ENCODE measurements at regions not wholly inside any gene's neighbourhood (a gene's known extent, or its start where the extent isn't known, plus 50 kb on each side); places are given as distances from the start of the nearest gene placed in this dataset.
"Not testable (repeated sequence)": the region's sequence is repeated elsewhere in the genome, so short reads cannot be mapped to it uniquely, and the experiment has no call there.

DNA sequence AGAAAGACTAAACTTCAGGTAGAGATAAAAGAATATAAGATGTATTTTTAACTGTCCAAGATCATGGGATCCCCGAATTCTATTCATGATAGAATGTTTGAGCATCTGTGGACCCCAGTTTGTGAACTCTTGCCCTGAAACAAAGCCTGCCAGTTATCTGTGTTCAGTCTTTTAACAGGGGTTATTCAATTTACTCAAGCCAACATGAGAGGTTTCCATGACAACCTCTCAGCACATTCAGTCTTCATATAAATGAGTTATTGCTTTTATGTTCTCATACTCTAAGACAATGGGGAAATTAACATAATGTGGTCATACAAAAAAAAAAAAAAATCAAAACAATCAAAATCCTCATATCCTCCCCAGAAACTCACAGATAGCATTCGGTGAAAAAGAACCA is 130.1 kb downstream of the NPIPA5 start:
- not testable (repeated sequence) for H3K4me1 ChIP-seq (ENCODE audit: control insufficient read depth, insufficient read depth, low read length, poor library complexity, severe bottlenecking); H3K36me3 ChIP-seq (ENCODE audit: control insufficient read depth, insufficient read depth, low read length); DNase-seq; H3K4me3 Mint-ChIP-seq; H3K36me3 Mint-ChIP-seq; H3K27me3 ChIP-seq (ENCODE audit: control insufficient read depth, insufficient read depth, low read length); H3K4me1 Mint-ChIP-seq; ATAC-seq (ENCODE audit: low read depth in 2 of 2); H3K27me3 Mint-ChIP-seq; H3K27ac Mint-ChIP-seq; H3K9me3 ChIP-seq (ENCODE audit: control insufficient read depth in 2 of 2, low read length in 2 of 2); H3K9me3 Mint-ChIP-seq; H3K4me3 ChIP-seq (ENCODE audit: low read depth, low read length); H3K27ac ChIP-seq (ENCODE audit: insufficient read depth, low read length, poor library complexity, severe bottlenecking)

DNA sequence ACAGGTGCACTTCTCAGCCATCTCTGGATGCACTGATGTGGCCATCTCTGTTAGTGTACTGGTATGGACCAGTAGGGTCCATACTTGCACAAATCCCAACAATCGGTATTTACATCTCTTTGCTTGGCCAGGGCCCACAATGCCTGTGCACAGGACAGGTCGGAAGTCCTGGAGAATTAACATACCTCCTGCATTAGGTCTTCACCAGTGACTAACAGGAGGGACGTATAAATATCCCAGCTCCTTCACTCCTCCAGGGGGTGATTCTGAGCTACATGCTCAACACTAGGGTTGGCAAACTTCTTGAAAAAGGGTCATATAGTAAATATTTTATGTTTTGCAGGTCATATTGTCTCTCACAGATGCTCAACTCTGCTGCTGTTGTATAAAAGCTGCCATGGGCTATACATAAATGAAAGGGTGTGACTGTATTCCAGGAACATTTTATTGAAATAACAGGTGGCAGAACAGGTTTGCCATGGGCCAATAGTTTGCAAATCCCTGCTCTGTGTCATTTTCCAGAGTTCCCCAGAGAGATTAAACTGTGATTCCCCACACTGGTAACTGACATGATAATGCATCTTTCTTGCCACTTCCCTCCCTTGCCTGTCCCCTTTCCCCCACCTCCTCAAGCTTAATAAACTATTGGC is 141.3 kb downstream of the NPIPA5 start:
- not testable (repeated sequence) for H3K27ac ChIP-seq (ENCODE audit: insufficient read depth, low read length, poor library complexity, severe bottlenecking); H3K4me3 ChIP-seq (ENCODE audit: low read depth, low read length); H3K9me3 Mint-ChIP-seq; H3K36me3 Mint-ChIP-seq; H3K27ac Mint-ChIP-seq; H3K27me3 ChIP-seq (ENCODE audit: control insufficient read depth, insufficient read depth, low read length); DNase-seq; H3K9me3 ChIP-seq (ENCODE audit: control insufficient read depth in 2 of 2, low read length in 2 of 2); H3K4me3 Mint-ChIP-seq; ATAC-seq (ENCODE audit: low read depth in 2 of 2); H3K4me1 Mint-ChIP-seq; H3K4me1 ChIP-seq (ENCODE audit: control insufficient read depth, insufficient read depth, low read length, poor library complexity, severe bottlenecking); H3K27me3 Mint-ChIP-seq; H3K36me3 ChIP-seq (ENCODE audit: control insufficient read depth, insufficient read depth, low read length)

GRCh38 chr16:15235140-15235539 is 141.1 kb upstream of the RRN3 start:
- H3K9me3 Mint-ChIP-seq; H3K4me1 ChIP-seq (ENCODE audit: control insufficient read depth, insufficient read depth, low read length, poor library complexity, severe bottlenecking); H3K9me3 ChIP-seq (ENCODE audit: control insufficient read depth in 2 of 2, low read length in 2 of 2); H3K27ac ChIP-seq (ENCODE audit: insufficient read depth, low read length, poor library complexity, severe bottlenecking); H3K4me3 Mint-ChIP-seq; H3K4me3 ChIP-seq (ENCODE audit: low read depth, low read length); H3K27me3 Mint-ChIP-seq; H3K36me3 Mint-ChIP-seq; DNase-seq; H3K27ac Mint-ChIP-seq; H3K4me1 Mint-ChIP-seq; ATAC-seq (ENCODE audit: low read depth in 2 of 2); H3K36me3 ChIP-seq (ENCODE audit: control insufficient read depth, insufficient read depth, low read length); H3K27me3 ChIP-seq (ENCODE audit: control insufficient read depth, insufficient read depth, low read length): not testable (repeated sequence)

DNA sequence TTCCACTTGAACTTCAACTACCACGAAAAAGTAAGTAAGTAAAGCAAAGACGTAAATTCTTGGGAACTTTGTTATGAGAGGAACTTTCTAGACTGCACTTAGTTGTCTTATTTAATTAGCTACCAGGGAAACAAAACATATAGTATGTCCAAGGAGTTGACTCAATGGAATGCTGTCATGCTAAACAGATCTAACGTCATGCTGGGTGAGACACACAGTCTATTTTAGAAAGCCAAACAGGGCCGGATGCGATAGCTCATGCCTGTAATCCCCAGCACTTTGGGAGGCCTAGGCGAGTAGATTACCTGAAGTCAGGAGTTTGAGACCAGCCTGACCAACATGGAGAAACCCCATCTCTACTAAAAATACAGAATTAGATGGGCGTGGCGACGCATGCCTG is 140.6 kb upstream of the RRN3 start:
- H3K27me3 Mint-ChIP-seq; H3K27ac Mint-ChIP-seq; H3K27me3 ChIP-seq (ENCODE audit: control insufficient read depth, insufficient read depth, low read length); H3K4me3 ChIP-seq (ENCODE audit: low read depth, low read length); H3K4me1 ChIP-seq (ENCODE audit: control insufficient read depth, insufficient read depth, low read length, poor library complexity, severe bottlenecking); H3K9me3 Mint-ChIP-seq; DNase-seq; ATAC-seq (ENCODE audit: low read depth in 2 of 2); H3K27ac ChIP-seq (ENCODE audit: insufficient read depth, low read length, poor library complexity, severe bottlenecking); H3K4me3 Mint-ChIP-seq; H3K36me3 Mint-ChIP-seq; H3K4me1 Mint-ChIP-seq; H3K9me3 ChIP-seq (ENCODE audit: control insufficient read depth in 2 of 2, low read length in 2 of 2); H3K36me3 ChIP-seq (ENCODE audit: control insufficient read depth, insufficient read depth, low read length): not testable (repeated sequence)

DNA sequence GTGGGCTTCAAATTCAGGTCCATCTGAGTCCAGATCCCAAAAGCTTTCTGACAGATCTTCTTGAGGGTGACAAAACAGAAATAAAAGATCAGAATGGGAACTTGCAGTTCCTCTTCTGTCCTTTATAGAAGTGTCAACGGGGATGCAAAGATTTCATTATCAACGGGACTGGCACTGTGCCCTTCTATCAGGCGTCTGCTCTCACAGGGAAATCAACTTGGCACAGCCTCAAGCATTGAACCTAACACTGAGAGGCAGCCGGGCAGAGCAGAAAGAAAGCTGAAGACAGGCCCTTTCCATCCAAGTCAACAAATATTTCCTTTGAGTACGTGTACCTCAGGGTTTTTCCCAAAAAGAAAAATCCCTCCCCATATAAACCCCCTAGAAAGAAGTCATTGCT is 136.4 kb upstream of the RRN3 start:
- H3K27me3 ChIP-seq (ENCODE audit: control insufficient read depth, insufficient read depth, low read length); H3K27ac ChIP-seq (ENCODE audit: insufficient read depth, low read length, poor library complexity, severe bottlenecking); H3K4me1 ChIP-seq (ENCODE audit: control insufficient read depth, insufficient read depth, low read length, poor library complexity, severe bottlenecking); H3K36me3 ChIP-seq (ENCODE audit: control insufficient read depth, insufficient read depth, low read length); ATAC-seq (ENCODE audit: low read depth in 2 of 2); H3K27ac Mint-ChIP-seq; H3K4me3 Mint-ChIP-seq; H3K4me1 Mint-ChIP-seq; DNase-seq; H3K27me3 Mint-ChIP-seq; H3K9me3 Mint-ChIP-seq; H3K9me3 ChIP-seq (ENCODE audit: control insufficient read depth in 2 of 2, low read length in 2 of 2); H3K4me3 ChIP-seq (ENCODE audit: low read depth, low read length); H3K36me3 Mint-ChIP-seq: not testable (repeated sequence)

DNA sequence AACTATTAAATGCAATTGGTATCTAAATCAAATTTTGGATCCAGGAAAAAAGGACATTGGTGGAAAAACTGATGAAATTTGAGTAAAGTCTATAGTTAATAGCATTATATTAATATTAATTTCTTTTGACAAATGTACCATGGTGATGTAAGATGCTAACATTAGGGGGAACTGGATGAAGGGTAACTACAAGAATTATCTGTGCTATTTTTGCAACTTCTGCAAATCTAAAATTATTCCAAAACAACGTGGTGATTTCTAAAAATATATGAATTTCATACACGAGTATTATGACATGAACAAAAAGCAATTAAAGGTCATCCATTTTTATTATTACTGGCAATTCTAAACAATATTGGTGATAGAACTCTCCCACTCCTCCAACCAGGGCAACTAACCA is 135.6 kb upstream of the RRN3 start:
- not testable (repeated sequence) for H3K4me3 Mint-ChIP-seq; H3K4me3 ChIP-seq (ENCODE audit: low read depth, low read length); ATAC-seq (ENCODE audit: low read depth in 2 of 2); H3K36me3 ChIP-seq (ENCODE audit: control insufficient read depth, insufficient read depth, low read length); H3K4me1 ChIP-seq (ENCODE audit: control insufficient read depth, insufficient read depth, low read length, poor library complexity, severe bottlenecking); H3K36me3 Mint-ChIP-seq; H3K9me3 ChIP-seq (ENCODE audit: control insufficient read depth in 2 of 2, low read length in 2 of 2); DNase-seq; H3K27me3 ChIP-seq (ENCODE audit: control insufficient read depth, insufficient read depth, low read length); H3K27ac Mint-ChIP-seq; H3K27me3 Mint-ChIP-seq; H3K27ac ChIP-seq (ENCODE audit: insufficient read depth, low read length, poor library complexity, severe bottlenecking); H3K4me1 Mint-ChIP-seq; H3K9me3 Mint-ChIP-seq

DNA sequence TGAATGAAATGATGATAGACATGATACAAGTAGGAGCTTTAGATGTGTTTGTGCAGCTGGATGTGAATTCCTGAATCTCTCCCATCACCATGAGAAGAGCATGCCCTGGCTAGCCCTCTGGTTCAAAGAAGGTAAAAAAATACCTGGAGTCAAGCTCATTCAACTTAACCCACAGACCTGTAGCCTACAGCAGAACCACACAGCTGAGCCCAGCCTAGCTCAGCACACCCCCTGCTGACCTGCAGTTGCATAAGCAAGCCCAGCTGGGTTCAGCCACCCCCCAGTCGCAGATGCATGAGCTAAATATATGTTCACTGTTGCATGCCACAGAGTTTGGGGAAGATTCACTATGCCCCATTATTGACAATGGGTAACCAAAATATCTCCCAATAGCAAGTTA is 130.6 kb upstream of the RRN3 start:
- H3K27me3 ChIP-seq (ENCODE audit: control insufficient read depth, insufficient read depth, low read length); H3K36me3 ChIP-seq (ENCODE audit: control insufficient read depth, insufficient read depth, low read length); H3K36me3 Mint-ChIP-seq; DNase-seq; ATAC-seq (ENCODE audit: low read depth in 2 of 2); H3K4me3 ChIP-seq (ENCODE audit: low read depth, low read length); H3K4me3 Mint-ChIP-seq; H3K27me3 Mint-ChIP-seq; H3K27ac ChIP-seq (ENCODE audit: insufficient read depth, low read length, poor library complexity, severe bottlenecking); H3K4me1 Mint-ChIP-seq; H3K27ac Mint-ChIP-seq; H3K9me3 Mint-ChIP-seq; H3K9me3 ChIP-seq (ENCODE audit: control insufficient read depth in 2 of 2, low read length in 2 of 2); H3K4me1 ChIP-seq (ENCODE audit: control insufficient read depth, insufficient read depth, low read length, poor library complexity, severe bottlenecking): not testable (repeated sequence)

GRCh38 chr16:15223398-15223797 is 129.3 kb upstream of the RRN3 start:
- H3K9me3 ChIP-seq (ENCODE audit: control insufficient read depth in 2 of 2, low read length in 2 of 2); DNase-seq; H3K36me3 ChIP-seq (ENCODE audit: control insufficient read depth, insufficient read depth, low read length); H3K4me1 Mint-ChIP-seq; H3K27ac ChIP-seq (ENCODE audit: insufficient read depth, low read length, poor library complexity, severe bottlenecking); H3K4me1 ChIP-seq (ENCODE audit: control insufficient read depth, insufficient read depth, low read length, poor library complexity, severe bottlenecking); H3K9me3 Mint-ChIP-seq; H3K27me3 Mint-ChIP-seq; H3K27ac Mint-ChIP-seq; ATAC-seq (ENCODE audit: low read depth in 2 of 2); H3K27me3 ChIP-seq (ENCODE audit: control insufficient read depth, insufficient read depth, low read length); H3K4me3 Mint-ChIP-seq; H3K4me3 ChIP-seq (ENCODE audit: low read depth, low read length); H3K36me3 Mint-ChIP-seq: not testable (repeated sequence)
